ENCODE measurements at regions not wholly inside any gene's neighbourhood (a gene's known extent, or its start where the extent isn't known, plus 50 kb on each side); places are given as distances from the start of the nearest gene placed in this dataset.

DNA sequence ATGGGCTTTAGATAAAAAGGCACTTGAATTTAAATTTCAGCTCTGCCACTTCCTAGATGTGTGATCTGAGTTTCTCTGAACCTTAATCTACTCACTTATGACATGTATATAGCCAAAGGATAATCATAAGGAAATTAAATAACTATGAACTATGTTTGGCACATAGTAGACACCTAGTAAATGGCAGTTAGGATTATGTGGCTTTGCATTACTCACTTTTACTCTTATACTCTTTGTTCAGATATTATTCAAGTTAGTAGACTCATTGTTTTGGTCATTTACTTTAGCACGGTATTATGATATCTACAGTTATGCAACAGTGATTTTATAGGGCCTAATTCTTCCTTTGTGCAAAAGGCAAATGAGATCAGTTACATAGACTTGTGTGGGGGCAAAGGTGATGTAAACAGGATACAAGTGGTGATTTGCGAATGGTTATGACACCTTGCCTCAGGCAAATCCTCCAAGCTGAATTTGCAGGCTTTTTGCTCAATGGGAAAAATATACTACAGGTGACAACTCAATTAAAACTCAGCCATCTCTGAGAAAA lies 297.2 kb upstream of the PBX1 start:
- DNase-seq: no peak
- no peak for ATAC-seq (ENCODE audit: insufficient read depth, low read depth)

DNA sequence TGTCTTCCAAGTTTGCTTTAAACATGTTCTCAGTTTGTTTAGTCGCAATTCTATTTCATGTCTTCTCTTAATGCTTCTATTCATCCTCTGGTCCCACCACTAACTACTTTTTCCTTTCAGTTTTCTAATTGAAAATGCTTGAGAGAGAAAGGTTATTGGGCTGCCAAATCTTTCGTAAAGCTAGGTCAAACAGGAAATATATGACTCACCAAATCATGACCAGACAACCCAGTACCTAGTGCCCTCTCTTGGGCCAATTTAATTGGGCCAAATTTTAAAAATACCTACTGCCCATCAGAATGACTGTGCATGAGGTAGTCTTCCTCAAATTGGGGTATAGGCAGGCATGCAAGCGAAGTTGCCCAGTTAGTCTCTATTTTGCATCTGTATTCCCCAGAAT lies 295.4 kb upstream of the PBX1 start:
- no peaks in the 10 kb centered on the region for H3K27me3 ChIP-seq (ENCODE audit: insufficient read depth, low read length, poor library complexity)
- no peaks in the 10 kb centered on the region for H3K79me2 ChIP-seq (ENCODE audit: insufficient read depth, low read length)
- TF ChIP-seq EZH2 (IDR thresholded peaks at IDR 0.05; ENCODE audit: borderline replicate concordance, low read depth, low read length, severe bottlenecking): no peak
- TF ChIP-seq, protein P1, sequence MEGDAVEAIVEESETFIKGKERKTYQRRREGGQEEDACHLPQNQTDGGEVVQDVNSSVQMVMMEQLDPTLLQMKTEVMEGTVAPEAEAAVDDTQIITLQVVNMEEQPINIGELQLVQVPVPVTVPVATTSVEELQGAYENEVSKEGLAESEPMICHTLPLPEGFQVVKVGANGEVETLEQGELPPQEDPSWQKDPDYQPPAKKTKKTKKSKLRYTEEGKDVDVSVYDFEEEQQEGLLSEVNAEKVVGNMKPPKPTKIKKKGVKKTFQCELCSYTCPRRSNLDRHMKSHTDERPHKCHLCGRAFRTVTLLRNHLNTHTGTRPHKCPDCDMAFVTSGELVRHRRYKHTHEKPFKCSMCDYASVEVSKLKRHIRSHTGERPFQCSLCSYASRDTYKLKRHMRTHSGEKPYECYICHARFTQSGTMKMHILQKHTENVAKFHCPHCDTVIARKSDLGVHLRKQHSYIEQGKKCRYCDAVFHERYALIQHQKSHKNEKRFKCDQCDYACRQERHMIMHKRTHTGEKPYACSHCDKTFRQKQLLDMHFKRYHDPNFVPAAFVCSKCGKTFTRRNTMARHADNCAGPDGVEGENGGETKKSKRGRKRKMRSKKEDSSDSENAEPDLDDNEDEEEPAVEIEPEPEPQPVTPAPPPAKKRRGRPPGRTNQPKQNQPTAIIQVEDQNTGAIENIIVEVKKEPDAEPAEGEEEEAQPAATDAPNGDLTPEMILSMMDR (IDR thresholded peaks at IDR 0.05; ENCODE audit: borderline replicate concordance, extremely low read depth, low read length, poor library complexity, severe bottlenecking): no peak
- H3K27ac ChIP-seq (ENCODE audit: low read length): no peak overlapping the region
- H2AFZ ChIP-seq (ENCODE audit: low read depth, low read length): no peak overlapping the region
- DNase-seq (no peak), ATAC-seq (ENCODE audit: insufficient read depth, low read depth) (no peak)
- H4K20me1 ChIP-seq (ENCODE audit: insufficient read depth, low read length): no peaks in the 10 kb centered on the region
- no peak overlapping the region for H3K4me2 ChIP-seq (ENCODE audit: insufficient read depth, low read length)
- H3K9me3 ChIP-seq (ENCODE audit: insufficient read depth, low read length, severe bottlenecking): no peaks in the 10 kb centered on the region
- no peaks in the 10 kb centered on the region for H3K4me1 ChIP-seq (ENCODE audit: insufficient read depth, low read length)
- no peak overlapping the region for H3K9ac ChIP-seq (ENCODE audit: low read depth, low read length)
- no peak overlapping the region for H3K4me3 ChIP-seq (ENCODE audit: low read depth in 1 of 2, low read length in 2 of 2)
- H3K36me3 ChIP-seq (ENCODE audit: insufficient read depth, low read length): no peaks in the 10 kb centered on the region

More for the DNA sequence above, 297.2 kb upstream of the PBX1 start:
- no peak overlapping the region for H3K4me2 ChIP-seq (ENCODE audit: insufficient read depth, low read length)
- H3K4me1 ChIP-seq (ENCODE audit: insufficient read depth, low read length): no peaks in the 10 kb centered on the region
- TF ChIP-seq, protein P1 (IDR thresholded peaks at IDR 0.05; ENCODE audit: borderline replicate concordance, extremely low read depth, low read length, poor library complexity, severe bottlenecking): no peak
- no peak for TF ChIP-seq EZH2 (IDR thresholded peaks at IDR 0.05; ENCODE audit: borderline replicate concordance, low read depth, low read length, severe bottlenecking)
- H3K9me3 ChIP-seq (ENCODE audit: insufficient read depth, low read length, severe bottlenecking): no peaks in the 10 kb centered on the region
- H3K79me2 ChIP-seq (ENCODE audit: insufficient read depth, low read length): no peaks in the 10 kb centered on the region
- no peaks in the 10 kb centered on the region for H3K27me3 ChIP-seq (ENCODE audit: insufficient read depth, low read length, poor library complexity)
- H3K9ac ChIP-seq (ENCODE audit: low read depth, low read length): no peak overlapping the region
- no peaks in the 10 kb centered on the region for H4K20me1 ChIP-seq (ENCODE audit: insufficient read depth, low read length)
- H3K4me3 ChIP-seq (ENCODE audit: low read depth in 1 of 2, low read length in 2 of 2): no peak overlapping the region
- H2AFZ ChIP-seq (ENCODE audit: low read depth, low read length): no peak overlapping the region
- no peaks in the 10 kb centered on the region for H3K36me3 ChIP-seq (ENCODE audit: insufficient read depth, low read length)
- H3K27ac ChIP-seq (ENCODE audit: low read length): no peak overlapping the region

DNA sequence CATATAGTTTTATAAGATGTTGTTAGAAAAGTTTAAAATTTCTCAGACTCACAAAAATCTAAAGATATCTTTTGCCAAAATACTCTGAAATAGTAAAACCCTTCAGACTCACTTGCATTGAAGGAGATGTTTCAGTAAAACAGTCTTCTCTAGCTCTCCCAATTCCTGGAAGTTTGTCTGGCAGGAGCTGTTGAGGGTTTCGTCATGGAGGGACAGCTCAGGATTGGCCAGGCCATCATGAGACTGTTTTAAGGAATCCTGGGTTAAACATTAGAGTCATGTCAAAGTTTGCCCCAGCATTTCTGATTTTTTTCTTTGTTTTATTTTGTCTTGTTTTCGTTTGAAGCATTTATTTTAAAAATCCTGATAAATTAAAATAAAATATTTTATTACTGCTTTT lies 293.8 kb upstream of the PBX1 start:
- TF ChIP-seq EZH2 (IDR thresholded peaks at IDR 0.05; ENCODE audit: borderline replicate concordance, low read depth, low read length, severe bottlenecking): no peak
- TF ChIP-seq, protein P1 (IDR thresholded peaks at IDR 0.05; ENCODE audit: borderline replicate concordance, extremely low read depth, low read length, poor library complexity, severe bottlenecking): no peak
- Histone ChIP-seq H4K20me1 (ENCODE audit: insufficient read depth, low read length) (no peaks in the 10 kb centered on the region), H3K79me2 (ENCODE audit: insufficient read depth, low read length) (no peaks in the 10 kb centered on the region), H3K36me3 (ENCODE audit: insufficient read depth, low read length) (no peaks in the 10 kb centered on the region), H3K4me1 (ENCODE audit: insufficient read depth, low read length) (no peaks in the 10 kb centered on the region), H2AFZ (ENCODE audit: low read depth, low read length) (no peak overlapping the region), H3K4me3 (ENCODE audit: low read depth in 1 of 2, low read length in 2 of 2) (no peak overlapping the region), H3K27me3 (ENCODE audit: insufficient read depth, low read length, poor library complexity) (no peaks in the 10 kb centered on the region), H3K27ac (ENCODE audit: low read length) (no peak overlapping the region), H3K4me2 (ENCODE audit: insufficient read depth, low read length) (no peak overlapping the region), H3K9ac (ENCODE audit: low read depth, low read length) (no peak overlapping the region), H3K9me3 (ENCODE audit: insufficient read depth, low read length, severe bottlenecking) (no peaks in the 10 kb centered on the region)
- ATAC-seq (ENCODE audit: insufficient read depth, low read depth) (no peak), DNase-seq (no peak)

DNA sequence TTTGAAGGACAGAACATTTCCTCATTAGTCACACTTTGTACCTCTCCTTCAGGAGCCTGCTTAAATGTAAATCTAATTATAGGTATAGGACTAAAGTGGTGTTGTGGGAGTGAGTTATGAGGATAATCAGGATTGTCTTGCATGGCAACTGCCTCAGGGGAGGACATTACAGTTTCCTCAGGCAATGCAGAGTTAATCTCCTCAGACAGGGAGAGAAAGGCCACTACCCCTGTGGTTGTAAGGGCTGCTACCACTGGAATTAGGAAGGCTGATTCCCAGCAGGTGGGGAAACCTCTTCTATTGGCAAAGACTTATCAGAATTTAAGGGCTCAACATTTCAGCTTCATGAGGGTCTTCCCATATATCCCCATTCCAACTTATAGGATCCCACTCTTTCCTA lies 286.8 kb upstream of the PBX1 start:
- Histone ChIP-seq H3K9me3 (ENCODE audit: insufficient read depth, low read length, severe bottlenecking) (peaks cover 9% of the 10 kb centered on the region), H3K9ac (ENCODE audit: low read depth, low read length) (no peak overlapping the region), H3K36me3 (ENCODE audit: insufficient read depth, low read length) (no peaks in the 10 kb centered on the region), H3K27ac (ENCODE audit: low read length) (no peak overlapping the region), H3K4me1 (ENCODE audit: insufficient read depth, low read length) (no peaks in the 10 kb centered on the region), H3K27me3 (ENCODE audit: insufficient read depth, low read length, poor library complexity) (no peaks in the 10 kb centered on the region), H3K79me2 (ENCODE audit: insufficient read depth, low read length) (no peaks in the 10 kb centered on the region), H2AFZ (ENCODE audit: low read depth, low read length) (no peak overlapping the region), H4K20me1 (ENCODE audit: insufficient read depth, low read length) (no peaks in the 10 kb centered on the region), H3K4me2 (ENCODE audit: insufficient read depth, low read length) (no peak overlapping the region), H3K4me3 (ENCODE audit: low read depth in 1 of 2, low read length in 2 of 2) (no peak overlapping the region)
- no peak for TF ChIP-seq EZH2 (IDR thresholded peaks at IDR 0.05; ENCODE audit: borderline replicate concordance, low read depth, low read length, severe bottlenecking)
- TF ChIP-seq, protein P1 (IDR thresholded peaks at IDR 0.05; ENCODE audit: borderline replicate concordance, extremely low read depth, low read length, poor library complexity, severe bottlenecking): no peak
- no peak for ATAC-seq (ENCODE audit: insufficient read depth, low read depth)
- DNase-seq: no peak
